ENCODE measurements at regions not wholly inside any gene's neighbourhood (a gene's known extent, or its start where the extent isn't known, plus 50 kb on each side); places are given as distances from the start of the nearest gene placed in this dataset.

GRCh38 chr1:55839626-55840025, 624.5 kb upstream of the USP24 start:
- H3K4ac ChIP-seq (ENCODE audit: low read depth, low read length) = no peak overlapping the region
- no peak overlapping the region for H3K9ac ChIP-seq (ENCODE audit: extremely low read depth, insufficient read length, low read length)
- H4K5ac ChIP-seq (ENCODE audit: insufficient read length, low read depth, low read length) = no peak overlapping the region
- no peaks in the 10 kb centered on the region for H3K36me3 Mint-ChIP-seq (ENCODE audit: insufficient read depth in 1 of 3, low read depth in 3 of 3)
- H2BK5ac ChIP-seq (ENCODE audit: insufficient read length, low read length) = no peak overlapping the region
- H2AK5ac ChIP-seq (ENCODE audit: insufficient read length, low read length) = no peak overlapping the region
- no peak overlapping the region for H4K8ac ChIP-seq (replicated peaks; ENCODE audit: insufficient read length, low read depth, low read length)
- no peak overlapping the region for H2BK20ac ChIP-seq (ENCODE audit: low read depth, low read length, poor library complexity, severe bottlenecking)
- no peak overlapping the region for H2BK12ac ChIP-seq (ENCODE audit: insufficient read length, low read depth, low read length)
- no peaks in the 10 kb centered on the region for H4K20me1 ChIP-seq (ENCODE audit: control insufficient read depth, insufficient read depth, insufficient read length)
- H3K79me2 ChIP-seq (ENCODE audit: insufficient read depth, low read length) = no peaks in the 10 kb centered on the region
- H3K4me3 Mint-ChIP-seq = no peak overlapping the region
- H3T11ph ChIP-seq (ENCODE audit: low read length) = no peak overlapping the region
- H3K4me2 ChIP-seq (ENCODE audit: insufficient read depth, insufficient read length, low read length) = no peak overlapping the region
- H3K9me3 Mint-ChIP-seq = no peaks in the 10 kb centered on the region
- H3K27ac ChIP-seq (ENCODE audit: insufficient read length, low read depth, low read length) = no peak overlapping the region
- H3K4me1 Mint-ChIP-seq = peaks cover 0 to 3% of the 10 kb centered on the region in 2 experiments; a peak in 2 of 4 replicates
- no peaks in the 10 kb centered on the region for H3K27me3 Mint-ChIP-seq (ENCODE audit: low read depth)
- no peak overlapping the region for H2BK15ac ChIP-seq (ENCODE audit: low read depth, low read length)
- no peak for DNase-seq
- no peak overlapping the region for H3K14ac ChIP-seq (ENCODE audit: insufficient read depth, low read length)
- no peak overlapping the region for H2BK120ac ChIP-seq (ENCODE audit: low read depth, low read length, poor library complexity, severe bottlenecking)
- TF ChIP-seq CTCF (conservative IDR thresholded peaks at IDR 0.05) = no peak
- H3K56ac ChIP-seq (ENCODE audit: insufficient read length, low read depth, low read length) = no peak overlapping the region
- no peaks in the 10 kb centered on the region for H3K23me2 ChIP-seq (ENCODE audit: insufficient read length, low read depth, low read length, poor library complexity, severe bottlenecking)
- no peak overlapping the region for H3K18ac ChIP-seq (ENCODE audit: insufficient read length, low read depth, low read length)
- no peaks in the 10 kb centered on the region for H3K9me3 ChIP-seq (ENCODE audit: control insufficient read depth, low read depth, low read length)
- H4K91ac ChIP-seq (ENCODE audit: insufficient read length, low read depth, low read length) = no peak overlapping the region
- no peak overlapping the region for H2AFZ ChIP-seq (ENCODE audit: low read length)
- no peak overlapping the region for H3K23ac ChIP-seq (ENCODE audit: insufficient read length, low read depth, low read length)
- H3K27ac Mint-ChIP-seq = no peak overlapping the region
- H3K27me3 ChIP-seq (ENCODE audit: insufficient read depth, low read length) = no peaks in the 10 kb centered on the region
- H3K4me1 ChIP-seq (ENCODE audit: insufficient read depth, low read length) = no peaks in the 10 kb centered on the region
- no peaks in the 10 kb centered on the region for H3K79me1 ChIP-seq (ENCODE audit: insufficient read depth, low read depth, low read length, poor library complexity, severe bottlenecking)
- no CpG with 5 or more reads among the region's 5 CpGs for WGBS (ENCODE audit: extremely low coverage, insufficient read length, low lambda C conversion rate)

Data from H9 (cell line).